Activated CD4-positive, alpha-beta T cell treated with anti-CD3 and anti-CD28 coated beads, Interleukin-2, amount 50 U/mL, for 24 hours (primary cell): ENCODE measurements at regions not wholly inside any gene's neighbourhood (a gene's known extent, or its start where the extent isn't known, plus 50 kb on each side); places are given as distances from the start of the nearest gene placed in this dataset.

Source experiments
- DNase-seq, 2 donors: peaks; one replicate each; pipeline ENCODE4 v3.0.0-alpha.2; 2020; ENCODE audit warnings: low read depth in 1 of 2, low spot score in 1 of 2

- DNase-seq: no peak
These were observed 676.8 kb upstream of the RAB6C start for GRCh38 chr2:129302561-129303183.

DNA sequence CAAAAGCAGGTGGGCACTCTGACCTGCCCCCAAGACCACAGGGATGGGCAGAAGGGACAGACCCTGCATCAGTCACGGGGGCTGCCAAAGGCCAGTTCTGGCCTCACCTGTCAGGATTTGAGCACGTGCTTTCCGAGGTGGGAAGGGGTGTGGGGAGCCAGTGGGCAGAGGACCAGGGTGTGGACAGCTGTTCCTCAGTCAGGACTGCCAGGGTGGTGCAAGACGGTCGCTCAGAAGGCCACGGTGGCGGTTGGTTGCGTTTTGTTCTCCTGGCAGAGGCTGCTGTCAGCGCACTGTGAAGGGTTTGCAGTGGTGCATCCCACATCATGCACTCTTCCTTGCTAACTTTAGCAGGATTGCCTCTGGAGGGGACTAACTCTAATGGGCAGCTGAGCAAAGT lies 665.3 kb upstream of the RAB6C start:
- no peak for DNase-seq

DNA sequence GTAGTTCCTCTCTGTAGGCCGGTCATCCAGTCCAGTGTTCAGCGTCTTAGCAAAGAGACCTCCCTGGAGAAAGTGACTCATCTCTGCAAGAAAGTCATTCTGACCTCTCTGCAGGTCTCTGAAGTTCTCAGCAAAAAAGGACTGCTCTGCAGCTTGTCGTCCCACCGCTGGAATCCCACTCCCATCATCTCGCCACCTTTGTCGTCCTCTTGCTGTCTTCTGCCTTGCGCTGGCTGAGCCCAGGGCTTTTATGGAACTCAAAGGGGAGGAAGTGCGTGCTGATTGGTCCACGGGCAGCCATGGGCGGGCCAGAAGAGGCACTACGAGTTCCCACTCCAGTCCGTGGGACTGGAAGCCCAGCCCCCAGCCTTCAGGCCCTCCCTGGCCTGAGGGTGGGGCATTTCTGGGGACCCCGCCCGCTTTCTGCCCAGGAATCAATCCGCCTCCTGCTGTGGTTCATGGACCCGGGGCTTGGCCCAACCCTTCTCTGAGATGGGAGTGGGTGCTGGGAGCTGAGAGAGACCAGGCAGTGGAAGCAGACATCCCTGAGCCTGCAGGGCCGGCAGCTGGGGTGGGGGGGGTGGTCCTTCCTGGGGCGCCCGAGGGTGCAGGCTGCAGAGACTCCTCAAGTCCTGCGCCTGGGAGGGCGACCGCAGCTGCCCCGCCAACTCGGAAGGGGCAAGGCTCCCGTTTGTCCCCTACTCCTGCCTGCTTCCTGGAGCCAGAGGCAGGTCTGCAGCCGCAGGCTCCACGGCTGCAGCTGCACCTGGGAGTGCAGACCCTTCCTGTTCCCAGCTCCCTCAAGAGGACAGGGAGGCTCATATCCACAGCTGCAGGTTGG lies 660.7 kb upstream of the RAB6C start:
- DNase-seq: no peak

GRCh38 chr2:129319422-129319717 lies 660.1 kb upstream of the RAB6C start:
- DNase-seq: no peak

GRCh38 chr2:129320288-129320687 lies 659.2 kb upstream of the RAB6C start:
- no peak for DNase-seq

GRCh38 chr2:129324349-129324748 lies 655.1 kb upstream of the RAB6C start:
- DNase-seq: no peak

DNA sequence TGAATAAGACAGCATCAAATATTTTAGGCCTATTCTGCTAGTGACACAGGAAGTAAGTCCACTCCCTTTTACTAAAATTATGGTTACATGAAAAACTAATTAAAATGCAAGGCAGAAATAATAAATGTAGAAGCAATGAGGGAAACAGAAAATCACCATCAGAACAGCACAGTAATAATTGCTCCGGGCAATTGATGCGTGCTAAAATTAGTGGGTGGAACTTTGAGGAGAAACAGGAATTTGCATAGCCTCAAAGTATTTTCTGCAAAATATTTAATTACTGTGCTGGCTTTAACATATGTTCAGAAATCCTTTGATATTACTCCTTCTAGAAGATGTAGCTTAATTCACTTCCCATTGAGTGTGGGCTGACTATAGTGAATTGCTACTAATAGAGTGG lies 654.3 kb upstream of the RAB6C start:
- no peak for DNase-seq

DNA sequence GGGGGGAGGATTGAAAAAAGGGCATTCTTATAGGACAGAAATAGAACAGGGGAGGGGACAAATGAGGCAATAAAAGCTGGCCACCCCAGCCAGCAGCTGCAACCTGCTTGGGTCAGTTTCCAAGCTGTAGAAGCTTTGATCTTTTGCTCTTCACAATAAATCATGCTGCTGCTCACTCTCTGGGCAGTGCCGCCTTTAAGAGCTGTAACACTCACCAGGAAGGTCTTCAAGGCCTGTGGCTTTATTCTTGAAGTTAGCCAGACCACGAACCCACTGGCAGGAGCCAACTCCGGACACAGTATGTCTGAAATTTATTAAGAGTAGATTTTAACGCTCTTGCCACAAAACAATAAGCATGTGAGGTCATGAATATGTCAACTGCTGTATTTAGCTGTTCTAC lies 649.9 kb upstream of the RAB6C start:
- no peak for DNase-seq

- no peak for DNase-seq
These were observed 649.0 kb upstream of the RAB6C start for GRCh38 chr2:129330504-129330903.

- no peak for DNase-seq
These were observed 647.8 kb upstream of the RAB6C start for GRCh38 chr2:129331638-129332037.

- no peak for DNase-seq
These were observed 645.3 kb upstream of the RAB6C start for GRCh38 chr2:129334128-129334527.

DNA sequence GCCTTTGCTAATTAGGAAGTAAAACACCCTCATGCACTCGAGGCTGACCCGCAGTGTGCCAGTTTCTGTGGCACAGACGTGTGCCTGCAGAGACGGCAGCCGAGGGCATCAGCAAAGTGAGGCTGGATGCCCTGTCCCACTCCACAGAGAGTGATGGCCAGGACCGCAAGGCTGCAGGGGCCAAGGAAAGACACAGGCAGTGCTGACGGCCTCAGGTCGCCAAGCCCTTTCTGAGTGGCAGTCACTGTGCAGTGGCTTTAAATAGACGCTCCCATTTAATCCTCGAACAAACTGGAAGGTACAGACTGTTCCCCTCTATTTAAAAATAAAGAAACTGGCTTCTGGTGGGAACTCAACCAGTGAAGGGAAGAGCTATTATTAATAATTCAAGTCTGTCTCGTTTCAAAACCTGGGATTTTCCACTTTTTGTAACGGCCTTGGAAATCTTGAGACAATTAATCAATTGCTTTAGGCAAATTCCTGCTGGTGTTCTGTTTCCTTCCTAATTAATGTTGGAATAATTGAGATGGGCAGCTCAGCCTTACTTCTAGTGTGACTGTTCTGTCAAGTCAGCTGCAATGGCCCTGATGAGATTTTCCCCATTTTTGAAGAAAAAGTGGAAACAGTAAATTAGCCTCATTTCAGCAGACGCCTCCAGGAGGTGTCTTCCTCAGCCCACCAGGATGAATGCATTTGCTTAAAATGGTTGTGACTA lies 644.6 kb upstream of the RAB6C start:
- DNase-seq: no peak

- DNase-seq: no peak
These were observed 643.2 kb upstream of the RAB6C start for GRCh38 chr2:129336276-129336675.

DNA sequence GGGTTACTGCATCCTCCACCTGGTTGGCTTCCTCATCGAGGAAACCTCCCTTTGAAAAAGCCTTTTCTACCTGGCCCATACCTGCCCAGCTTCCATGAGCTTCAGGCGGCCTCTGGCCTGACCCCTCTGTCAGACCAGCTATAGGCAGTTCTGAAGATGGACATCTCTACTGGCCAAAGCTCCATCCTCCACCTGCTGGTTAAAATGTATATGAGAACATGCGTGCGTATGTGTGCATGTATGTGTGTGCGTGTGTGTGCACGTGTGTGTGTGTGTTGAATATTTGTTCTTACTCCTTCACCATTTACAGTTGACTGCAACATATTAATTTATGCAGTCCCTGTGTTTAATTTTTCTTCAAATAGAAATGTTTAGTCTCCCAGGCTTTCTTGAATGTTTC lies 642.4 kb upstream of the RAB6C start:
- no peak for DNase-seq

GRCh38 chr2:129345540-129345939 lies 633.9 kb upstream of the RAB6C start:
- DNase-seq: no peak

DNA sequence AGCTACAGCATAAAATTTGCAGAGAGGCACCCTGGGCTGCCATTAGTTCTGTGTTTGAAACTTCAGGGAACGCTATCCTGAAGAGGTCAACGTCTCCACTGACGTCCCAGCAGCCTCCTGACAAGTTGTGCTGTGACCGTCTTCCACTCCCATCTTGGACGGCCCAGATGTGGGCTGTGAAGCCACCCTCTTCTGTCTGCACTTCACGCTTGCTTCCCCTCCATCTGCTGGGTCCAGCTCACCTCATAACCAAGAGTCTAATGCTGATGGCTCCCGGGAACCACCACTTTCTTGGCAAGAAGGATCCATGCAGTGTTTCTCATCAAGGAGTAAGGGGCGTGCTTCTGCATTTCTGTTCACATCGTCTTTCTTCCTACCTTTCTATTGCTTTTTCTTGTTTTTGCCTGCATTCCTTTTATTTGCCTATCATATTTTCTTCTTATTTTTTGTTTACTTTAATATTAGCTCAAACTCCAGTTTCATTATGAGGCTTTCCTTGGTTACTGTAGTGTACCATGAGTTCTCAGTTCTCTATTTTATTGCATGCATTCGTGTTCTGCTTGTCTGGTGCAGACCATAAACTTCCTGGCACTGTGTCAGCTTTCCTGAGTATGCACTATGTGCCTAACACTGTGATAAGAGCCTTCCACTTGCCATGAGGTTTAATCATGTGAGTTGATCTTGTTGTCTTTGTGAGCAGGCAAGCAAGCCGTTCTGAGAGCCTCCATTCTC lies 631.8 kb upstream of the RAB6C start:
- no peak for DNase-seq

GRCh38 chr2:129354631-129355030 lies 624.8 kb upstream of the RAB6C start:
- DNase-seq: no peak

DNA sequence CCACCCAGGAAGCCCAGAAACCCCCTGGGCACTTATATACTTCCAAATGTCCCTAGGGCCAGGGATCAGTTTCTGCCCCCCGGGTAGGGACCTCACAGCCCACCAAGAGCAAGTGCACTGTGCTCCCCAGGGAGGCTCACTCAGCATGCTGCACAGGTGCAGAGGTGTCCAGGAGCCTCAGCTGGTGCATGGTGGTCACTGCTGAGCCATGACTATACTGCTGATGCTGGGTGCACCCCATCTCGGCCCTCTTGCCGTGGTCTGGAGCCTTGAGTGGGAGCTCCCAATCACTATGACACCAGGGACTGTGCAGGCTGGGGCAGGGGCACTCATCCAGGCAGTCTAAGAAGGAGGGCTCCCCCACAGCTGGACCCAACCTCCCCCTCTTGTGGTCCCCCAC lies 617.8 kb upstream of the RAB6C start:
- DNase-seq: no peak

DNA sequence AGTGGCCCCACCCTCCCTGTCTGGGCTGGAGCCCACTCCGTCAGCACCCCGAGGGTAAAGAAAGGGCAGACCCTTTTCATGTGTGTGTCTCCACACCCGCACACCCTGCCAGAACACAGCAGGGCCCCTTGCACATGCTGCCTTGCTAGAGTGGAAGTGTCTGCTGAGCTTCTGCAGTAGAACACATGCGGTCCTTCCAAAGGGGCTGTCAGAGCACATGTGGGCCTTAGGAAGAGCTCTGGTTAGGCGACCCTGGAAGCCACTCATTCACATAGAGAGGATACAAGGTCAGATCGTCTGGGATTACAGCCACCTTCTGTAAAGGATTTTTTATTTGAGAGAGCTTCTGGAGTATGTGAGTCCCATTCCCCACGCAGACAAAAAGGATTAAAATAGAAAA lies 613.2 kb upstream of the RAB6C start:
- DNase-seq: no peak

DNA sequence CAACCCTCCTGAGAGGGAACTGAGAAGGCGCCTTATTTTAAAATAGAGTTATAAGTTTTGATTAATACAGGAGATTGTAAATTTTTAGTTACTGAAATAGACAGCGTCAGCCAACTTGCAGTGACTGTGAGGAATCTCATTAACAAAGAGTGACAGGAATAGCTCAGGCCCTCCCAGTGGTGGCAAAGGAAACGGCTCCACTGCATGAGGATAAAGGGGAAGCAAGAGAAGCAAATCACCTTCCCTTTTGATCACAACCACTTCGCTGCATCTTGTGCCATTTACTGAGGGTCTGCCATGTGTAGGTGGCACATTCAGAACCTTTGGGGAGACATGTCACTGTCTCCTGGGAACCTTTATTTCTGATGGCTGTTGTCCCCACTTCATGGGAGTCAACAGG lies 612.4 kb upstream of the RAB6C start:
- DNase-seq: no peak

DNA sequence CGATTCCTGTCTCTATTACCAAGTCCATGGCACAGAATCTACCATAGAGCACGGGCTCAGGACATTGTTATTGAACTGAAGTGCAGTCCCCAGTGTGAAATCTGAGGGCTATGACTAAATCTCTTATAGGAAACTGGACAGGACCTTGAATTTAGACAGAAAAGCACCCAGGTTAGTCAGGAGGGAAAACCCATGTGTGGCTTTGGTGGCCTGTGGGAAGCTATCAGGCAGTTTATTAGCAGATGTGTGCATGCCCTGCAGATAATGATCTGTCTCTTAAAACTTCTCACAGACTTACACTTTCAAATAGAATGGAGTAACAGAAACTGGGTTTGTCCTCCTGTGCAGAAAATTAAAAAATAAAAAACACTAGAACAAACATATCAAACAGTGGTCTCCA lies 610.0 kb upstream of the RAB6C start:
- DNase-seq: no peak

- DNase-seq: no peak
These were observed 605.0 kb upstream of the RAB6C start for GRCh38 chr2:129374452-129374851.
